T47D (cell line): ENCODE measurements at regions not wholly inside any gene's neighbourhood (a gene's known extent, or its start where the extent isn't known, plus 50 kb on each side); places are given as distances from the start of the nearest gene placed in this dataset.

Experiments used
- DNase-seq, 2 experiments: peaks; one replicate each; pipeline versions ENCODE4 v3.0.0 to v3.0.0-alpha.2; 2011 to 2012; ENCODE audit warnings: low read depth in 1 of 2, low spot score in 1 of 2
- JUND ChIP-seq: IDR thresholded peaks from 2 replicates; pipeline ENCODE4 v1.6.1; 2012; ENCODE audit warnings: low read depth
- in situ Hi-C: cut with HindIII; loops from 2 replicates; pipeline ENCODE4 v1.10.0; 2016; ENCODE audit warnings: low sequenced_read_pairs, low pct_unique_long_range_greater_than_20kb

DNA sequence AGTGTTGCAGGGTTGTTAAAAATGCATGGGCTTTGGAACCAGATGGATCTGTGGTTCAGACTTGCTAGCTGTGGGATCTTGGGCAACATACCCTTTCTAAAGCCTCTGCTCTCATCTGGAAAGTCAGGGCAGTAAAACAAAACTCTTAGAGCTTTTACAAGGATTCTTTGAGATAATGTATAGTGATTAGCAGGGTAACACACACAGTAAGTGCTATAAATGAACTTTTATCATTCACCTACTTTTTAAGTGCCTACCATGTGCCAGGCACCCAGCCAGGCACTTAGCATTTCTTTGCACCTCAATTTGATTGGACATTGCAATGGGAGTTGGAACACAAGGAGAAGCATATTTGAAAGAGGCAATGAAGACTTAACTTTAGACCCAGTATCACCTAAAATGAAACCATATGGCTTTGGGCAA, 208.6 kb upstream of the PAPPA start:
- in situ Hi-C loops = no loop called here
- DNase-seq = no peak
- no peak for TF ChIP-seq JUND

DNA sequence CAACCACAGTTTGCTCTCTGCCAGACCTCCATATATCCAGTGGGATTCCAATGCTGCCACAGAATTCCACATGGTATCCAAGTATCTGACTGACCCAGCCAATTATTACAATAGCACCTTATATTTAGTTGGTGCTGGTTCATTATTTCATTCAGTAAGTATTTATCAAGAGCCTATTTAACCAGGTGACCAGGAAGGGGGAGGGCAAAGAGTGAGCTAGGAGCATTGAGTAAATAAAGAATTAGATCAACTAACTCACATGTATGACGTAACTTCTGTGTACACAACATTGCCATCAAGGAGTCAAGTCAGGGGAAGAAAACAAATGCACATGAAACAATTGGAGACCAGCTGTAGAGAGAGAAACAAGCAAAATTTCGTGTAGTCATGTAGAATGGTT, 207.1 kb upstream of the PAPPA start:
- in situ Hi-C loops = no loop called here
- TF ChIP-seq JUND = no peak
- peak in 1 of 2 experiments; percentile 40 for DNase-seq

DNA sequence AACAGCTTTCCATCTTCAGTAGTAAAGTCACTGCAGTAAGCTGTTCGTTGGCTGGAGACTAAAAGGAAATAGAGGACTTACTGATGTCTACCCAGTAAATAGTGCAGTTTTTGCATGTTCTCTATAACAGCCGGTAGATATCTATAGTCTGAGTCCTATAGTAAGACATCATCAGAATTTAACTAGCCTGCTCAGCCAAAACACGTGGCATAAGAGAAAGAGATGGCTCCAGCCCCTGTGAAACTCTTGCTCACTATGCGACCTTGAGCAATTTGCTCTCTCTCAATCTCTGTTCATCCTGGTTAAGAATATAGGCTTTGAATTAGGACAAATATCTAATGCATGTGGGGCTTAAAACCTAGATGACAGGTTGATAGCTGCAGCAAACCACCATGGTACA, 201.6 kb upstream of the PAPPA start:
- in situ Hi-C loops = no loop called here
- no peak for DNase-seq
- TF ChIP-seq JUND = no peak

DNA sequence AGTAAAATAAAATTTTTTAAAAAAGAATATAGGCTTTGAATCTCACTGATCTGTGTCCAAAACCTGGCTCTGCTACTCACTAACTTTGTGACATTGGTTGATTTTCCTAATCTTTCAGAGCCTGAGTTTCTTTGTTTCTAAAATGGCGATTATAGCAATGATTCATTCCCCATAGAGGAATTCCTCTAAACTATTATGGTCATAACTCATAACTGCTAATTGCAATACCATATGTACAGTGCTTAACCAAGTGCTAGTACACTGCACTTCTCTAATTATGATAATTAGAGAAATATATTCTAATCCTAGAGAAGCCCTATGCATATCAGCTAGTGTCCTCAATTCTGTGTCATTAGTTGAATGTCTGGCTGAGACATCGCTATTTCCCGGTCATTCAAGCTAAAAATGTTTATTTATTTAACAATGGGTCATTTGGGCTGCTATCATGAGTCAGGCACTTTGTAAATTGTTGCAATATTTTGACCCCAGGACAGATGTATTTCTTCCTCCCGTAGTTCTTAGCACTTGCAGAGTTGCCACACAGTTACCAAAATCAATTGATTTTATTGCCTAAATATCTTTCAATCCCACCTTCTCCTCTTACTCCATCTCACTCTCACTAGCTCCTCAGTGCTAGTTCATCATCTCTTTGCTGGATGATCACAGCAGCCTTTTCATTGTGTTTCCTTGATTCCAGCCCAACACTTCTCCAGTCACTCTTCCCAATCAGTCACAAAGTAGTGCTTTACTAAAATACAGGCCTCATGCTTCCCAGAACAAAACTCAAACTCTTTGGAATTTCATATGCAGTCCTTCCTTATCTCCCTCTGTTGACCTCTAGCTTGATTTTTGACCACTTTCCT, 200.9 kb upstream of the PAPPA start:
- TF ChIP-seq JUND = no peak
- no peak for DNase-seq
- in situ Hi-C loops = no loop called here

DNA sequence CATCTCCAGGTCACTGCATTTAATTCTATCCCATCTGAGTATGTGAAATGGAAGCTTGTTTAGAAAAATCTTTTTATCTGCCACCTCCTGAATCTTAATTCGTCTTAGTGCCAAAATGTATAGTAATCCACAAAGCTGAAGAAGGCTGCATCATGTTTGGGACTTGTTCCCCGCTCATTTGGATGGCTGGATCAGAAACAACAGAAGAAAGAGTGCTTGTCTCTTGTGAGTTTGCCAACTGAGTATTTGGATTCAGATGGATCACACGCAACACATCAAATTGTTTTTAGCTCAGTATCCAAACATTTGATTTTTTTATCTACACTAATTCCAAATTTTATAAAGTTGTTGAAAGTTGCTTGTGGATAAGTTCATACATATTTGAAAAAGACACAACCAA, 197.2 kb upstream of the PAPPA start:
- in situ Hi-C loops = no loop called here
- DNase-seq = no peak
- no peak for TF ChIP-seq JUND

DNA sequence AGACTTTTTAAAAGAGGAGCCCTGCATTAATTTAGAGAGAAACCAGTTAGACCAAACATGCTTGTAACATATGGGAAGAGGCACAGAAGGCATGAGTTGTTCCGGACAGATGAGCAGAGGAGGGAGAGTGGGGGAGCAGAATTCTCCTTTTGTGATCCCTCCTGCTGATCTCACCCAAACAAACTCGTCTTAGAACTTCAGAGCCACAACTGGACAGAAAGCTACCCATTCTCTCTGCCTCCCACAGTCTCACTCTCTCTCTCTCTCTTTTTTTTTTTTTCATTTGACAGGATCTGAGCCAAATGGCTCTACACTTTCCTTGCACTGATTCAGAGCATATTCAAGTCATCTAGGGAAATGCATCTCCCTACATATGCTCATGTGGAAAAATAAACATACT, 196.0 kb upstream of the PAPPA start:
- DNase-seq = no peak
- TF ChIP-seq JUND = no peak
- in situ Hi-C loops = no loop called here

DNA sequence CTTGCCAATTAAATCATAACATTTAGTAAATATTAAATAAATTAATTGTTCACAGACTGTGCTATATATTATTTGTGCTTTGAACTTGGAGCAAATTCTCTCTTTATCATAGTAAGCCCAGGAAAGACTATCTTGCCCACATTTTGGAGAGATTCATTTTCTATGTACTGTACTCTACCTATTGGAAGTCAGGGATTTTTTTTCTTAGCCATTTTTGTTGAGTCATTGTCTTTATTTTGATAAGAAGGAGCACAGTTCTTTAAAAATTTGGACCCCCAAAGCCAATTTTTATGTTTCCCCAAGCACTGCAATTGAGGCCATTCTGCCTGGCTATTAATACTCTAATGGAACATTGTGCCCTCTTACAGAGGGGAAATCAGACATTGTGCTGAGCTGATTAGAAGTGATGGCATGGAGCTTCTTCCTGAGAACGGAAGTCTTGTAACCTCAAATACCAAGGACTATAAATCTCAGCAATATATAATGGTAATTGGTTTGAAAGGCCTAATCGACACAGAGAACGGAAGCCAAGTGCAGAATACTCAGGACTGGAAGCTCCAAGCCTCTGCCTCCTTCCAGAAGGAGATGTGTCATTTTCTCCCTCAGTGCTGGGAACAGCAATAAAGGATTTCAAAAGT, 188.8 kb upstream of the PAPPA start:
- DNase-seq = no peak
- TF ChIP-seq JUND = no peak

DNA sequence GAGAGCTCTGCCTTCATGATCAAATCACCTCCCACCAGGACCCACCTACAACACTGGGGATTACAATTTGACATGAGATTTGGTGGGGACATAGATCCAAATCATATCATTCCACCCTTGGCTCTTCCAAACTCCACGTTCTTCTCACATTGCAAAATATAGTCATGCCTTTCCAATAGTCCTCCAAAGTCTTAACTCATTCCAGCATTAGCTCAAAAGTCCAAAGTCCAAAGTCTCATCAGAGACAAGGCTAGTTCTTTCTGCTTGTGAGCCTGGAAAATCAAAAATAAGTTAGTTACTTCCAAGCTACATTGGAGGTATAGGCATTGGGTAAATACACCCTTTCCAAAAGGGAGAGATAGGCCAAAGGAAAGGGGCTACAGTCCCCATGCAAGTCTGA, 186.9 kb upstream of the PAPPA start:
- TF ChIP-seq JUND = no peak
- in situ Hi-C loops = no loop called here
- DNase-seq = no peak

More for the DNA sequence above, 188.8 kb upstream of the PAPPA start:
- in situ Hi-C loops = no loop called here

DNA sequence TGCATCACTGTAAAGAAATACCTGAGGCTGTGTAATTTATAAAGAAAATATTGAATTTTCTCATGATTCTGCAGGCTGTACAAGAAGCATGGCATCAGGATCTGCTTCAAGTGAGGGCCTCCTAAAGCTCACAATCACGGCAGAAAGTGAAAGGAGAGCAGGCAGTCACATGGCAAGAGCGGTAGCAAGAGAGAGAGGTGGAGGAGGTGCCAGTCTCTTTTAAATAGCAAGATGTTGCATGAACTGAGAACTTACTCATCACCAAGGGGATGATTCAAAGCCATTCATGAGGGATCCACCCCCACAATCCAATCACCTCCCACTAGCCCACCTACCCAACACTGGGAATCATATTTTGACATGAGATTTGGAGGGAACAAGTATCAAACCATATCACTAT, 184.5 kb upstream of the PAPPA start:
- peak in 1 of 2 experiments; percentile 25 for DNase-seq
- TF ChIP-seq JUND = no peak
- in situ Hi-C loops = no loop called here

DNA sequence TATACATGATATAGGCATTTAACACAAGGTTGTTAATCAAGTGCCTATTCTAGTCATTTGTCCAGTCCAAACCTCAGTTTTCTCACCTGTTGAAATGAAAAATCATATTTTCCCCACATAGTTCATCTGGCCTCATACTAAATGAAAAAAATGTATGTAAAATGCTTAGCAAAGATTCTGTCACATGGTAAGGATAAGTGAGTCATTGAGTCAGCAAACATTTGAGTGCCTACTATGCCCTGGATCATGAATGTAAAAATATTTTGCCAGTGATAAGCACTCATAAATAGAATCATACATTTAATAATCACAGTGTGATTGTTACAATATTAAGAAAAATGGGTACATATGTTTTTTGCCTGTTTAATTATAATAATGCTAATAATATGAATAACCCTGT, 181.2 kb upstream of the PAPPA start:
- DNase-seq = no peak
- no peak for TF ChIP-seq JUND
- in situ Hi-C loops = no loop called here

DNA sequence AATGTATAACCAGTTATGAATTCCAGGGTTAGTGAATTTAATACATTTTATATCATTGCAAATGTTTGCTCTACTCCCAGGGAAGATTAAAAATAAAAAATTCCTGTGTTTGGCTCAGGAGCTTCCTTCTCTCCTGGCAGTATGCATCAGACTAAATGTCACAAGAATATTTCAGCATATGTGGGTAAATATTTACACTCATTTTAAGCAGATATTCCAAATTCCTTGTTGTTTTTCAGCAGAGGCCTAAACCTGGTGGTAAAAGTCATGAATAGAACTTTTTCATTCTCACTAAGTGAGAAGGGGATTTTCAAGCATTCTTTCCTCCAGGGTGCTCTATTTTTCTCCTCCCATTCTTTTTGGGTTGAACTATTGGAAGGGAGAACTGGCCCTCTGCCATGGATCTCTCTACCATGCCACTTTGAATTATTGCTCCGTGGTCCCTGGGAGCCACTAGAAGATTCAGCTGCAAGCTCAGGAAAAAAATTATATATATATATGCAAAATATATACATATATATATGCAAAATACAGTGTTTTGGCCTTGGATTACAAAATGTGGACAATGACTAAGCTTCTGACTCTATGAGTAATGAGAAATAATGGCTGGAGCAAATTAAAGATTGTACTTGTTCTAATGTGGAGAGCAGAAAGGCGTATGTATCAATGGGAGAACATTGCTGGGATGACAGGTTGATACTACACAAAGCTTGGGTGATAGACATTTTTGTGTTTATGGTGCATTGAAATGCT, 180.6 kb upstream of the PAPPA start:
- in situ Hi-C loops = no loop called here
- DNase-seq = no peak
- TF ChIP-seq JUND = no peak

DNA sequence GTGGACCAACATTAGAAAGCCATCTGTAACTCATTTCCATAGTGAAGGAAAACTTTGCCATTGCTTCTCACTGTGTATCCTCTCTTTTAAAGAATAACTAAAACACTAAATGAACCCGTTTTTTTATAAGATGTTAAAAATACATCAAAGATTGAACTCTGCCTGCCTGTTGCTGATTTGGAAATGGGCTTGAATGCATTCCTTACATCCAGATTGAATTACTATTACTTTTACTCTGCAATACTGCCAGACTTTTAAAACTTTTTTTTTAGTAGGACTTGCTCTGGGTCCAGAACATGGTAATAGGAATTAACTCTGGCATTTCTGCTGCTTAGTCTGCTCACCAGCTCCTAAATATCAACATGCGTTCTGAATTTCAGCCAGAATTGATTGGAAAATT, 176.8 kb upstream of the PAPPA start:
- TF ChIP-seq JUND = no peak
- in situ Hi-C loops = no loop called here
- DNase-seq = no peak

DNA sequence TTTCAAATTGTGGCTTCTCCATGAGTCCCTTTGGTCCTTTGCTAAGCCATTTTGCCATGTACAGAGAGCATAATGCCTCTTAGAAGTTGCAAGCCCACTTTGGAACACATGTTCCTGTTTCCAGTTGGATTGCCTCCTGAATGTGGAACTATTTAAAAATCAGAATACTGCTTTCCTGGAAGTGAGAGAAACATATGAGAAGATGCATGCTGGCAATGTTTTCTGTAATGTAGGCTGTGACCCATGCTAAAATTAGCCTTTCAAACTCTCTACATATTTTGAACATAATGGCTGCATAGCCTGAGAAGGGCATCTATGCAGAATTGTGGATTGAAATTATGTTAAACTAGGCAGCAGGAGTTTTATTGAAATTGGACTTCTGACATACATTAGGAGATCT, 175.5 kb upstream of the PAPPA start:
- in situ Hi-C loops = no loop called here

More for the DNA sequence above, 175.5 kb upstream of the PAPPA start:
- DNase-seq = no peak
- no peak for TF ChIP-seq JUND
